HG02798 (cell line): ENCODE measurements at regions not wholly inside any gene's neighbourhood (a gene's known extent, or its start where the extent isn't known, plus 50 kb on each side); places are given as distances from the start of the nearest gene placed in this dataset.
"Not testable (repeated sequence)": the region's sequence is repeated elsewhere in the genome, so short reads cannot be mapped to it uniquely, and the experiment has no call there.

ENCODE experiments used
- ATAC-seq: cut with Tn5 transposase; IDR thresholded peaks from one replicate; pipeline ENCODE4 v1.9.1; 2021; ENCODE audit warnings: mild to moderate bottlenecking; ENCODE audit not compliant: unreplicated experiment, poor library complexity

- ATAC-seq = no peak
These were observed 353.1 kb downstream of the GATA3 start for GRCh38 chr10:8407501-8408021.

GRCh38 chr10:8410506-8410905 is 356.0 kb downstream of the GATA3 start:
- ATAC-seq = no peak

- ATAC-seq = no peak
These were observed 358.1 kb downstream of the GATA3 start for GRCh38 chr10:8412541-8412940.

GRCh38 chr10:8415029-8415428 is 360.5 kb downstream of the GATA3 start:
- not testable (repeated sequence) for ATAC-seq

GRCh38 chr10:8416192-8416701 is 361.8 kb downstream of the GATA3 start:
- peak; percentile 53 for ATAC-seq

GRCh38 chr10:8416760-8417159 is 362.3 kb downstream of the GATA3 start:
- ATAC-seq = no peak

- ATAC-seq = no peak
These were observed 363.1 kb downstream of the GATA3 start for GRCh38 chr10:8417631-8418030.

GRCh38 chr10:8418631-8419030 is 364.1 kb downstream of the GATA3 start:
- no peak for ATAC-seq

- no peak for ATAC-seq
These were observed 365.7 kb downstream of the GATA3 start for GRCh38 chr10:8420182-8420581.

GRCh38 chr10:8424555-8425211 is 370.2 kb downstream of the GATA3 start:
- no peak for ATAC-seq

- no peak for ATAC-seq
These were observed 374.2 kb downstream of the GATA3 start for GRCh38 chr10:8428654-8429053.

- ATAC-seq = no peak
These were observed 375.8 kb downstream of the GATA3 start for GRCh38 chr10:8430321-8430720.

GRCh38 chr10:8431511-8431910 is 377.0 kb downstream of the GATA3 start:
- no peak for ATAC-seq

- no peak for ATAC-seq
These were observed 380.9 kb downstream of the GATA3 start for GRCh38 chr10:8435186-8436055.

- ATAC-seq = no peak
These were observed 383.4 kb downstream of the GATA3 start for GRCh38 chr10:8437896-8438295.

- ATAC-seq = no peak
These were observed 384.1 kb downstream of the GATA3 start for GRCh38 chr10:8438603-8439002.

- no peak for ATAC-seq
These were observed 384.6 kb downstream of the GATA3 start for GRCh38 chr10:8439040-8439439.

GRCh38 chr10:8444630-8445029 is 390.1 kb downstream of the GATA3 start:
- ATAC-seq = no peak

- no peak for ATAC-seq
These were observed 390.9 kb downstream of the GATA3 start for GRCh38 chr10:8445353-8445752.

GRCh38 chr10:8449909-8450308 is 395.4 kb downstream of the GATA3 start:
- no peak for ATAC-seq

- ATAC-seq = no peak
These were observed 399.1 kb downstream of the GATA3 start for GRCh38 chr10:8453587-8453986.
